ENCODE measurements at regions not wholly inside any gene's neighbourhood (a gene's known extent, or its start where the extent isn't known, plus 50 kb on each side); places are given as distances from the start of the nearest gene placed in this dataset.

DNA sequence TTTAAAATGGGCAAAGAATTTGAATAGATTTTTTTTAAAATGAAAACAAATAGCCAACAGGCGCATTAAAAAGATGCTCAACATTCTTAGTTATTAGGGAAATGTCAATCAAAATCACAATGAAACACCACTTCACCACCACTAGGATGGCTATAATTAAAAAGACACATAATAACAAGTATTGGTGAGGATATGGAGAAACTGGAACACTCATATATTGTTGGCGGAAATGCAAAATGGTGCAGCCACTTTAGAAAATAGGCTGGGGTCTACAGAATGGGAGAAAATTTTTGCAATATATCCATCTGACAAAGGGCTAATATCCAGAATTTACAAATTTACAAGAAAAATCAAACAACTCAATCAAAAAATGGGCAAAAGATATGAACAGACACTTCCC, 107.8 kb upstream of the FOXD3 start:
- TF ChIP-seq ATF3 (IDR thresholded peaks at IDR 0.05) (no peak), EZH2 (IDR thresholded peaks at IDR 0.05) (no peak)
- TF ChIP-seq, protein P1, sequence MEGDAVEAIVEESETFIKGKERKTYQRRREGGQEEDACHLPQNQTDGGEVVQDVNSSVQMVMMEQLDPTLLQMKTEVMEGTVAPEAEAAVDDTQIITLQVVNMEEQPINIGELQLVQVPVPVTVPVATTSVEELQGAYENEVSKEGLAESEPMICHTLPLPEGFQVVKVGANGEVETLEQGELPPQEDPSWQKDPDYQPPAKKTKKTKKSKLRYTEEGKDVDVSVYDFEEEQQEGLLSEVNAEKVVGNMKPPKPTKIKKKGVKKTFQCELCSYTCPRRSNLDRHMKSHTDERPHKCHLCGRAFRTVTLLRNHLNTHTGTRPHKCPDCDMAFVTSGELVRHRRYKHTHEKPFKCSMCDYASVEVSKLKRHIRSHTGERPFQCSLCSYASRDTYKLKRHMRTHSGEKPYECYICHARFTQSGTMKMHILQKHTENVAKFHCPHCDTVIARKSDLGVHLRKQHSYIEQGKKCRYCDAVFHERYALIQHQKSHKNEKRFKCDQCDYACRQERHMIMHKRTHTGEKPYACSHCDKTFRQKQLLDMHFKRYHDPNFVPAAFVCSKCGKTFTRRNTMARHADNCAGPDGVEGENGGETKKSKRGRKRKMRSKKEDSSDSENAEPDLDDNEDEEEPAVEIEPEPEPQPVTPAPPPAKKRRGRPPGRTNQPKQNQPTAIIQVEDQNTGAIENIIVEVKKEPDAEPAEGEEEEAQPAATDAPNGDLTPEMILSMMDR (IDR thresholded peaks at IDR 0.05 in 2 of 3, conservative IDR thresholded peaks at IDR 0.05 in 1 of 3; ENCODE audit: borderline replicate concordance in 1 of 3, insufficient read depth in 1 of 3, low read depth in 2 of 3, low read length in 2 of 3), result no peak
